Epithelial cell of proximal tubule (primary cell): ENCODE measurements at regions not wholly inside any gene's neighbourhood (a gene's known extent, or its start where the extent isn't known, plus 50 kb on each side); places are given as distances from the start of the nearest gene placed in this dataset.

Source experiments
- DNase-seq: peaks from one replicate; pipeline ENCODE4 v3.0.0-alpha.2; 2011; ENCODE audit warnings: low read depth
- H3K4me3 ChIP-seq: 2 replicates; pipeline ENCODE4 v1.5.1; 2011; ENCODE audit warnings: low read depth, mild to moderate bottlenecking, low read length
- TF ChIP-seq, protein P1 (sequence below): conservative IDR thresholded peaks from 2 replicates; pipeline ENCODE4 v1.5.1; 2012; ENCODE audit warnings: low read depth, mild to moderate bottlenecking, low read length

DNA sequence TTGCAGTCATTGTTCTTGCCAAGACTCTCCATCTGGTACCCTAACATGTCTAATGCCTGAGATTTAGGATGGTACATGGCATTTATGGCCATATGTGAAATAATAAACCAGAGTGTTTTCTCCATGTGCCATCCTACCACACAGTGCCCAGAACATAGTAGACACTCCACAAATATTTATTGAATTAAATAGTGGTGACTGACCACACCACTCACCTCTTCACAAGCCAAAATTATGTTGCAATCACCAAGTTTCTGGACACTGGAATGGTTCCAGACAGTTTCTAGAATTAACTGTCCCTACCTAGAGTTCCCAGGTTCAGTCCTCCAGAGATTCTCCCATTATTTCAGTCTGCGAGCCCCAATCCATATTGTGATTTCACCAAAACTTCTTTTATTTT is 427.3 kb downstream of the KIF16B start:
- TF ChIP-seq, protein P1, sequence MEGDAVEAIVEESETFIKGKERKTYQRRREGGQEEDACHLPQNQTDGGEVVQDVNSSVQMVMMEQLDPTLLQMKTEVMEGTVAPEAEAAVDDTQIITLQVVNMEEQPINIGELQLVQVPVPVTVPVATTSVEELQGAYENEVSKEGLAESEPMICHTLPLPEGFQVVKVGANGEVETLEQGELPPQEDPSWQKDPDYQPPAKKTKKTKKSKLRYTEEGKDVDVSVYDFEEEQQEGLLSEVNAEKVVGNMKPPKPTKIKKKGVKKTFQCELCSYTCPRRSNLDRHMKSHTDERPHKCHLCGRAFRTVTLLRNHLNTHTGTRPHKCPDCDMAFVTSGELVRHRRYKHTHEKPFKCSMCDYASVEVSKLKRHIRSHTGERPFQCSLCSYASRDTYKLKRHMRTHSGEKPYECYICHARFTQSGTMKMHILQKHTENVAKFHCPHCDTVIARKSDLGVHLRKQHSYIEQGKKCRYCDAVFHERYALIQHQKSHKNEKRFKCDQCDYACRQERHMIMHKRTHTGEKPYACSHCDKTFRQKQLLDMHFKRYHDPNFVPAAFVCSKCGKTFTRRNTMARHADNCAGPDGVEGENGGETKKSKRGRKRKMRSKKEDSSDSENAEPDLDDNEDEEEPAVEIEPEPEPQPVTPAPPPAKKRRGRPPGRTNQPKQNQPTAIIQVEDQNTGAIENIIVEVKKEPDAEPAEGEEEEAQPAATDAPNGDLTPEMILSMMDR, result no peak
- no peak overlapping the region for H3K4me3 ChIP-seq
- DNase-seq, result no peak

DNA sequence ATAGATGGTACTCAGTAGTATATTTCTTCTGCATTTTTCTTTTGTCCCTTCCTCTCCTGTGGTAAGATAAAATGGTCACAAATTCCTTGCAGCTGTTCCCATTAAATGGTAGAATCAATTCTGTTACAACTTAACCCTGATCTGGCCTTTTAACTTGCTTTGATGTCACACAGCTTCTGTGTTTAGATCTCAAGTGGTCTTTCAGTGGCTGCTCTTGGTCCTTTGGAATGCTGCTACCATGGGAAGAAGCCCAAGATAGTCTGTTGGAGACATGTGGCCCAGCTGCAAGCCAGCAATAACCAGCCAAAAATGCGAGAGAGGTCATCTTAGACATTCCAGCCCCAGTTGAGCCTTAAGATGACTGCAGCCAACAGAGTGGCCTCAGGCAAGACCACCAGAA is 429.7 kb downstream of the KIF16B start:
- TF ChIP-seq, protein P1, result no peak
- H3K4me3 ChIP-seq, result no peak overlapping the region
- no peak for DNase-seq

DNA sequence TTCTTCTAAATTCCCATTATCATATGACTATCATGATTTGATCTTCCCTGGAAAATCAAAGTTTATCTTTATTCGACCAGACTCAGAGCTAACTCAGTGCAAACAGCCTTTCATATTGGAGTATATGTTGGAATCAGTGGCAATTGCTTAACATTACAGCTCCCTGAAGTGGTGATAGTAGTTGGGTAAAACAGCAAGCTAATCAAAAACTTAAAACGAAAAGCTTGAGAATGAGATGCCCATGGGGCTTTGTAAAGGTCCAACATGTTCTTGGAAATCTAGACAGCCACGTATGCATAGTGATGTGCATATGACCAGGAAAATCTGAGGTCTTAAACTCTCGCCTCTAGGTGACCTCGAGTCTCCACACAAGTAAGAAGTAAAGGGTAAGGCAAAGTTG is 437.6 kb downstream of the KIF16B start:
- no peak for DNase-seq
- TF ChIP-seq, protein P1, result no peak
- no peak overlapping the region for H3K4me3 ChIP-seq

DNA sequence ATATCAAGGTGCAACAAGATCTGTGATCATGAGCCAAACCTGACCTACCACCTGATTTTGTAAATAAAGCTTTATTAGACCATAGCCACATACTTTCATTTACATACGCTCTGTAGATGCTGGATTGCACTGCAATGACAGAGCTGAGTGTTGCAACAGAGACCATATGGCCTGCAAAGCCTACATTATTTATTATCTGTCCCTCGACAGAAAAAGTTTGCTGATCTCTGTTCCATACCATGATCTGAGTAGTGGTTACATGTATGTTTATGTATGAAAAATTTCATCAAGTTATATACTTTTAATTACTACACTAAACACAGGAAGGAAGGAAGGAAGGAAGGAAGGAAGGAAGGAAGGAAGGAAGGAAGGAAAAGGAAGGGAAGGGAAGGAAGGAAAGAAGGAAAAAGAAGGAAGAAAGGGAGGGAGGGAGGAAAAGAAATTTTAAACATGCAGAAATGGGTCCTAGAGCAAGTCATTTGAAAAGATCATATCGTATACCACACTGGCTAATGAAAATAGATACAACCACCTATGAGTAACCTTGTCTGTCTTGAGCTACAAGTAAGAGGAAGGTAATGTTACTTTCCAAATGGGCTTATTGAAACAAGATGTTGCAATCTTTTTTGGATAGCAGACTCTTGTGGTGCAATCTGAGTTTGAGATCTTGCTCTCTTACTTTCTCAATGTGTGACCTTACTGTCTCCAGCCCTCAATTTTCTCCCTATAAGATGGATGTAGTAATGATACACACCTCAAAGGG is 441.0 kb downstream of the KIF16B start:
- no peak for DNase-seq
- TF ChIP-seq, protein P1, result no peak

DNA sequence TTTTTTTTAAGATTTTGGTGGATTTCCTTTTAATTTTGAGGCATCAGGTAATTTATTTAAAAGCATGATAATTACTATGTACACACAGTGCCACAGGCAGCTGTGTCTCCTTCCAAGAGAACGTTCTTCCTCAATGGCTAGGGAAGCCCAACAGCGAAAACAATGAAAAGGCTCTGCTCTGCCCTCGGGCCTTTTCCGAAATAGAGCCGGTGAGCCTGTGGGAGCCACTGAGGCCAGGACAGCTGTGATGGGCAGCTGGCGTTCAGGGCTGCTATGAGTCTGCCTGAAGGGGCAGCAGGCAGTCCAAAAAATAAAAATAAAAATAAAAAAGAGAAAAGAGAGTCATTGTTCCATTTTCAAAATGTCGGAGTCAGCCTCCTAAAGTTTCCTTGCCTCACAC is 443.8 kb downstream of the KIF16B start:
- DNase-seq, result no peak
- TF ChIP-seq, protein P1, result no peak
- no peak overlapping the region for H3K4me3 ChIP-seq

More for the DNA sequence above, 441.0 kb downstream of the KIF16B start:
- no peak overlapping the region for H3K4me3 ChIP-seq

DNA sequence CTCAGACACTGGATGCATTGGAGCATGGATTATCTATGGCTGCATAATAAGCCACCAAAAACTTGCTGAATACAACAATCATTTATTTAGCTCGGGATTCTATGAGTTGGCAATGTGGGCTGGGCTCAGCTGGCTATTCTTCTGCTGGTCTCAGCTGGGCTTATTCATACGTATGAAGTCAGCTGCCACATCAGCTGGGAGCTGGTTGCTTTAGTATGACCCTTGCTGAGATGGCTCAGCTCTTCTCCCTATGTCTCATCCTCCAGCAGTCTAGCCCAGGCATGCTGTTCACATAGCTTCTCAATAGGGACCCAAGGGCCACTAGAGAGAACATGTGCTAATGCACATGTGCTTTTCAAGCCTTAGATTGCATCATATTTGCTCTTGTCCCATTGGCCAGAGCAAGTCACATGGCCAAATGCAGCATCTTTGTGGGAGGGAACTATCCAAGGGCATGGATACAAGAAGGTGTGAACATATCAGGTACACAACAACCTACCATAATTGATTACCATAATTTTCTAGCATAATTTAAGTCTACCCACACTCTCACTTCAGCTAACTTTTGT is 444.6 kb downstream of the KIF16B start:
- TF ChIP-seq, protein P1, result no peak
- DNase-seq, result no peak
- no peak overlapping the region for H3K4me3 ChIP-seq

DNA sequence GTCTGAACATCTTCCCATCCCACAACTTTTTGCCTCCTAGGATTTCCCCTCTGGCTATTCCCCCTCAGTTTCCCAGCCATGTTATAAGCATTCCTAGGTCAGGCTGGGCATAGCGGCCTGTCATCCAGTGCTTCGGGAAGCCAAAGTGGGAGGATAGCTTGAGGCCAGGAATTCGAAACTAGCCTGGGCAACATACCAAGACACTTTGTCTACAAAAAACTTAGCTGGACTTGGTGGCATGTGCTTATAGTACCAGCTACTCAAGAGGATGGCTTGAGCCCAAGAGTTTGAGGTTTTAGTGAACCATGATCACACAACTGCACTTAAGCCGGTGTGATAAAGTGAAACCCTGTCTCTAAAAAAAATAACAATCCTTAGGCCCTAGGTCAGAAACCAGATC is 447.4 kb downstream of the KIF16B start:
- no peak overlapping the region for H3K4me3 ChIP-seq
- TF ChIP-seq, protein P1, result no peak
- no peak for DNase-seq
